Mesothelial cell of epicardium (in vitro differentiated cells): ENCODE measurements at regions not wholly inside any gene's neighbourhood (a gene's known extent, or its start where the extent isn't known, plus 50 kb on each side); places are given as distances from the start of the nearest gene placed in this dataset.

Experiments
- DNase-seq, 2 experiments: peaks; one replicate each; pipeline ENCODE4 v3.0.0; 2021; ENCODE audit warnings: low spot score in 2 of 2; ENCODE audit not compliant: unreplicated experiment in 2 of 2
- H3K27ac Mint-ChIP-seq: 2 replicates; pipeline ENCODE4 v1.8.0; 2021; ENCODE audit warnings: mixed read lengths
- H3K27me3 Mint-ChIP-seq: 2 replicates; pipeline ENCODE4 v1.8.0; 2021; ENCODE audit warnings: low read depth, mixed read lengths
- H3K36me3 Mint-ChIP-seq: 2 replicates; pipeline ENCODE4 v1.8.0; 2021; ENCODE audit warnings: mixed read lengths
- H3K4me1 Mint-ChIP-seq: 2 replicates; pipeline ENCODE4 v1.8.0; 2021; ENCODE audit warnings: mixed read lengths
- H3K4me3 Mint-ChIP-seq: 2 replicates; pipeline ENCODE4 v1.8.0; 2021; ENCODE audit warnings: mild to moderate bottlenecking, moderate library complexity, mixed read lengths
- H3K9me3 Mint-ChIP-seq: 2 replicates; pipeline ENCODE4 v1.8.0; 2021; ENCODE audit warnings: mixed read lengths
- TF ChIP-seq, protein P1 (sequence below): fragments of 200-600 bp; sonication (generic); IDR thresholded peaks from one replicate; pipeline ENCODE4 v1.5.0; 2021; ENCODE audit warnings: antibody characterized with exemption; ENCODE audit not compliant: unreplicated experiment

GRCh38 chr2:567865-568638, 109.2 kb downstream of the TMEM18 start:
- no peak overlapping the region for H3K4me3 Mint-ChIP-seq
- H3K4me1 Mint-ChIP-seq, result peaks cover 4% of the 10 kb centered on the region
- peaks cover 42% of the 10 kb centered on the region for H3K27me3 Mint-ChIP-seq
- TF ChIP-seq, protein P1, sequence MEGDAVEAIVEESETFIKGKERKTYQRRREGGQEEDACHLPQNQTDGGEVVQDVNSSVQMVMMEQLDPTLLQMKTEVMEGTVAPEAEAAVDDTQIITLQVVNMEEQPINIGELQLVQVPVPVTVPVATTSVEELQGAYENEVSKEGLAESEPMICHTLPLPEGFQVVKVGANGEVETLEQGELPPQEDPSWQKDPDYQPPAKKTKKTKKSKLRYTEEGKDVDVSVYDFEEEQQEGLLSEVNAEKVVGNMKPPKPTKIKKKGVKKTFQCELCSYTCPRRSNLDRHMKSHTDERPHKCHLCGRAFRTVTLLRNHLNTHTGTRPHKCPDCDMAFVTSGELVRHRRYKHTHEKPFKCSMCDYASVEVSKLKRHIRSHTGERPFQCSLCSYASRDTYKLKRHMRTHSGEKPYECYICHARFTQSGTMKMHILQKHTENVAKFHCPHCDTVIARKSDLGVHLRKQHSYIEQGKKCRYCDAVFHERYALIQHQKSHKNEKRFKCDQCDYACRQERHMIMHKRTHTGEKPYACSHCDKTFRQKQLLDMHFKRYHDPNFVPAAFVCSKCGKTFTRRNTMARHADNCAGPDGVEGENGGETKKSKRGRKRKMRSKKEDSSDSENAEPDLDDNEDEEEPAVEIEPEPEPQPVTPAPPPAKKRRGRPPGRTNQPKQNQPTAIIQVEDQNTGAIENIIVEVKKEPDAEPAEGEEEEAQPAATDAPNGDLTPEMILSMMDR, result no peak
- no peaks in the 10 kb centered on the region for H3K36me3 Mint-ChIP-seq
- peaks cover 28% of the 10 kb centered on the region for H3K9me3 Mint-ChIP-seq
- no peak overlapping the region for H3K27ac Mint-ChIP-seq
- peak in 1 of 2 experiments; percentile 25 for DNase-seq

DNA sequence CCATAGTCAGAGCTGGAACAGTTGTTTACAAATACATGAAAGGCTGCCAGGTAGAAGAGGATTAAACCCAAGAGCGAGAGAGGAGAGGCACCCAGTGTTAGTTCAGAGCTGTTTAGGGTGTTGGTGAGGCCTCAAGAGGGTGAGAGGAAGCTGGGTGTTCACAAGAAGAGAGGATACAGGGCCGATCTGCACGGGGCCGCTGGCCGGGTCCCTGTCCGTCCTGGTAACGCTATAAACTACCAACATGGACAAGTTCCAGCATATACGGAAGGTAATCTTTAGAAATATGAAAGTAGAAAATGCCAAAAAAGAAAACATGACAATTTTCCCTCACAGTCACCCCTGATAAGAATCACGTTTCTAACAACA, 109.7 kb downstream of the TMEM18 start:
- H3K27me3 Mint-ChIP-seq, result peaks cover 42% of the 10 kb centered on the region
- DNase-seq, result no peak
- peaks cover 25% of the 10 kb centered on the region for H3K9me3 Mint-ChIP-seq
- H3K4me3 Mint-ChIP-seq, result no peak overlapping the region
- H3K27ac Mint-ChIP-seq, result no peak overlapping the region
- H3K36me3 Mint-ChIP-seq, result no peaks in the 10 kb centered on the region
- TF ChIP-seq, protein P1, result no peak
- H3K4me1 Mint-ChIP-seq, result peaks cover 4% of the 10 kb centered on the region

- Mint-ChIP-seq H3K4me3 (no peak overlapping the region), H3K9me3 (peaks cover 17% of the 10 kb centered on the region), H3K27me3 (peaks cover 46% of the 10 kb centered on the region), H3K27ac (no peak overlapping the region), H3K36me3 (no peaks in the 10 kb centered on the region), H3K4me1 (peaks cover 4% of the 10 kb centered on the region)
- TF ChIP-seq, protein P1, result no peak
- no peak for DNase-seq
Observed at GRCh38 chr2:566379-567313, 110.6 kb downstream of the TMEM18 start.

GRCh38 chr2:564471-565181, 112.6 kb downstream of the TMEM18 start:
- DNase-seq, result no peak
- H3K9me3 Mint-ChIP-seq, result no peaks in the 10 kb centered on the region
- peaks cover 4% of the 10 kb centered on the region for H3K4me1 Mint-ChIP-seq
- no peaks in the 10 kb centered on the region for H3K36me3 Mint-ChIP-seq
- H3K27ac Mint-ChIP-seq, result no peak overlapping the region
- H3K27me3 Mint-ChIP-seq, result peaks cover 57% of the 10 kb centered on the region
- TF ChIP-seq, protein P1, result no peak
- H3K4me3 Mint-ChIP-seq, result no peak overlapping the region

DNA sequence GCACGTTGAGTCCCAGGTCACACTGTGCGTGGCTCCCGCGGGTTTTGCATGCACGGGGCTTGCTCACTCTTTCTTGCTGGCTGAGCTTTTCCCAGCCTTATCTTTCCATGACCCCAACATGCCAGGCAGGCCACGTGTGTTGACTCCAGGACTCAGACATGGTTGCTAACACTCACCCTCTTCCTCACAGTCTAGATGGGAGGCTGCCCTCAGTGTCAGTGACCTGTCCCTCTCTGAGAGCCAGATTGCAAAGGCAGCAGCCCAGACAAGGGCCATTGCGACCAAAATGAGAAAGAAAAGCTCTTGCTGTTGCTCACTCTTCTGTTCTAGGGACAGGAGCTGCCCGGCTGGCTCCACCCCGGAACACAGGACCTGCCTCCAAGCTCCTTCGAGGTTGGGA, 113.7 kb downstream of the TMEM18 start:
- no peak overlapping the region for H3K27ac Mint-ChIP-seq
- no peak overlapping the region for H3K4me3 Mint-ChIP-seq
- H3K36me3 Mint-ChIP-seq, result no peaks in the 10 kb centered on the region
- DNase-seq, result no peak
- TF ChIP-seq, protein P1, result no peak
- peaks cover 61% of the 10 kb centered on the region for H3K27me3 Mint-ChIP-seq
- H3K4me1 Mint-ChIP-seq, result peaks cover 4% of the 10 kb centered on the region
- no peaks in the 10 kb centered on the region for H3K9me3 Mint-ChIP-seq
